HG03060 (cell line): ENCODE measurements at regions not wholly inside any gene's neighbourhood (a gene's known extent, or its start where the extent isn't known, plus 50 kb on each side); places are given as distances from the start of the nearest gene placed in this dataset.
"Not testable (repeated sequence)": the region's sequence is repeated elsewhere in the genome, so short reads cannot be mapped to it uniquely, and the experiment has no call there.

Source experiments
- ATAC-seq: cut with Tn5 transposase; IDR thresholded peaks from one replicate; pipeline ENCODE4 v1.9.1; 2021; ENCODE audit warnings: low read depth, moderate number of reproducible peaks; ENCODE audit not compliant: unreplicated experiment

GRCh38 chr11:15300341-15300740, 185.6 kb downstream of the INSC start:
- no peak for ATAC-seq

- no peak for ATAC-seq
These were observed 192.9 kb downstream of the INSC start for GRCh38 chr11:15307619-15308024.

- no peak for ATAC-seq
These were observed 194.1 kb downstream of the INSC start for GRCh38 chr11:15308840-15309239.

- no peak for ATAC-seq
These were observed 194.6 kb downstream of the INSC start for GRCh38 chr11:15309296-15309695.

- no peak for ATAC-seq
These were observed 199.1 kb downstream of the INSC start for GRCh38 chr11:15313862-15314261.

- no peak for ATAC-seq
These were observed 204.1 kb downstream of the INSC start for GRCh38 chr11:15318814-15319213.

GRCh38 chr11:15326520-15326919, 211.8 kb downstream of the INSC start:
- no peak for ATAC-seq

- ATAC-seq: no peak
These were observed 213.1 kb downstream of the INSC start for GRCh38 chr11:15327786-15328231.

GRCh38 chr11:15333407-15333806, 218.7 kb downstream of the INSC start:
- no peak for ATAC-seq

GRCh38 chr11:15334766-15335165, 220.0 kb downstream of the INSC start:
- no peak for ATAC-seq

GRCh38 chr11:15336021-15336420, 221.3 kb downstream of the INSC start:
- no peak for ATAC-seq

- no peak for ATAC-seq
These were observed 224.6 kb downstream of the INSC start for GRCh38 chr11:15339302-15339701.

- ATAC-seq: no peak
These were observed 226.9 kb downstream of the INSC start for GRCh38 chr11:15341587-15341986.

GRCh38 chr11:15342163-15342562, 227.4 kb downstream of the INSC start:
- ATAC-seq: no peak

GRCh38 chr11:15346907-15347306, 232.2 kb downstream of the INSC start:
- no peak for ATAC-seq

- no peak for ATAC-seq
These were observed 233.4 kb downstream of the INSC start for GRCh38 chr11:15347969-15348734.

- no peak for ATAC-seq
These were observed 234.7 kb downstream of the INSC start for GRCh38 chr11:15349413-15349812.

- no peak for ATAC-seq
These were observed 246.6 kb downstream of the INSC start for GRCh38 chr11:15361316-15361715.

- not testable (repeated sequence) for ATAC-seq
These were observed 250.6 kb downstream of the INSC start for GRCh38 chr11:15365286-15365685.

- no peak for ATAC-seq
These were observed 253.0 kb downstream of the INSC start for GRCh38 chr11:15367695-15368094.

GRCh38 chr11:15370495-15371147, 255.9 kb downstream of the INSC start:
- no peak for ATAC-seq

- ATAC-seq: no peak
These were observed 256.8 kb downstream of the INSC start for GRCh38 chr11:15371533-15371932.
